Right ventricle myocardium superior (tissue), 1 donor: ENCODE measurements at regions not wholly inside any gene's neighbourhood (a gene's known extent, or its start where the extent isn't known, plus 50 kb on each side); places are given as distances from the start of the nearest gene placed in this dataset.

Source experiments
- ATAC-seq: fragments of 200-7000 bp; cut with Tn5 transposase; one replicate; pipeline ENCODE4 v1.9.1; 2020; ENCODE audit warnings: mild to moderate bottlenecking; ENCODE audit not compliant: poor library complexity
- DNase-seq: peaks from one replicate; pipeline ENCODE4 v3.0.0-alpha.2; 2020
- intact Hi-C: fragments of 100-400 bp; cut with DNase I; formaldehyde crosslinking; loops from one replicate; pipeline ENCODE4 v1.11.2; 2022
- donor health status: DM: no; HTN: yes; CAD: no; lungs with severe emphysema.

DNA sequence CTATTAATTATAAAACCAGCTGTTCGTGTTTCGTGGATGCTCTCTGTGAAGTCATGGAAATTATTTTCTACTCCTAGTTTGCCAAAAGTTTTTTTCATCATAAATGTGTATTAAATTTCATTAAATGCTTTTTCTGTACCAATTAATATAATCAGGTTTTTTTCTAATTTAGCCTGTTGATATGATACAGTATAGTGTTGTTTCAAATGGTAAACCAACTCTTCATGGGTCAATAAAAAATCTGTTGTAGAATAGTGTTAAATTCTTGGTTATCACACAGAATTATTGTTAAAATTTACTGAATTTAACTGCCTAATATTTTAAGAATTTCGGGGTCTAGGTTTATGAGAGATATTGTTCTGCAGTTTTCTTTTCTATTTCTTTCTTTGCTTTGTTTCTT lies 505.9 kb upstream of the MANEA start:
- DNase-seq (no peak), ATAC-seq (no peak)
- intact Hi-C loops, result no loop called here

DNA sequence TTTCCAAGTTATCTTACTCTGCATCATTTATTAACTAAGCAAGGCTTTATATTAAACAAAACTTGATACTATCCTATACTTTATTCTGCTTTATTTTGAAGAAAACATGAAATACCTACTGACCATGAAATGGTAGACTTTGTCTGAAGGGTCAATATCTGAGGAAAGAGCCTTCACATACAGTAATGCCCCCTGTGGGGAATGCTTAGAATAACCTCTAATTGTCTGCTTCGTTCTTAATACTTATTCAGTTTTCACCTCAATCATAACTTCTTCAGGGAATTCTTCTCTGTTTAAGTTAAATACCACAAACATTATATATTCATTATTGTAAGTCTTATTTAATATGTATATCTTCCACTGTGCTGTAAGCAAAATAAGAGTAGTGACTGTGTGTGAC lies 498.9 kb upstream of the MANEA start:
- intact Hi-C loops, result no loop called here
- no peak for DNase-seq
- no peak for ATAC-seq

DNA sequence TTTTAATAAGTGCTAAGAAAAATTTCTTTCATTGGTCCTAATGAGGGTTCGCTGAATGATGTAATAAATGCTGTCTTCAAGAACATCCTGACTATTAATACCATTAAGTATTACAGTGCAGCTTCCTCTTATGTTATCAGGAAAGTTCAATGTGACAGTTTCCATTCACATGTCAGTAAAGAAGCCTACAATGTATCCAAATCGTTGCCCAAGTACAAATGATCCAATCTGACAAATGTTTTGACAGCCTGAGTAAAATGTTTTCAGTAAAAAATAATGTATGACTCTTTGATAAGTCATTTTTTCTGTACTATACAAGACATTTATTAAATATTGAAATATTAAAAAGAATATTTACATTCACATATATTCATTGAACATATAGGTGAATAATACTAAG lies 496.1 kb upstream of the MANEA start:
- DNase-seq (no peak), ATAC-seq (no peak)
- intact Hi-C loops, result no loop called here

GRCh38 chr6:95081949-95082348 lies 495.4 kb upstream of the MANEA start:
- intact Hi-C loops, result no loop called here
- DNase-seq, result no peak
- ATAC-seq, result no peak

- ATAC-seq (no peak), DNase-seq (no peak)
- intact Hi-C loops, result no loop called here
These were observed 493.8 kb upstream of the MANEA start for GRCh38 chr6:95083506-95083905.

- ATAC-seq, result no peak
- intact Hi-C loops, result no loop called here
- DNase-seq, result peak; percentile 37
These were observed 492.5 kb upstream of the MANEA start for GRCh38 chr6:95084867-95085266.

DNA sequence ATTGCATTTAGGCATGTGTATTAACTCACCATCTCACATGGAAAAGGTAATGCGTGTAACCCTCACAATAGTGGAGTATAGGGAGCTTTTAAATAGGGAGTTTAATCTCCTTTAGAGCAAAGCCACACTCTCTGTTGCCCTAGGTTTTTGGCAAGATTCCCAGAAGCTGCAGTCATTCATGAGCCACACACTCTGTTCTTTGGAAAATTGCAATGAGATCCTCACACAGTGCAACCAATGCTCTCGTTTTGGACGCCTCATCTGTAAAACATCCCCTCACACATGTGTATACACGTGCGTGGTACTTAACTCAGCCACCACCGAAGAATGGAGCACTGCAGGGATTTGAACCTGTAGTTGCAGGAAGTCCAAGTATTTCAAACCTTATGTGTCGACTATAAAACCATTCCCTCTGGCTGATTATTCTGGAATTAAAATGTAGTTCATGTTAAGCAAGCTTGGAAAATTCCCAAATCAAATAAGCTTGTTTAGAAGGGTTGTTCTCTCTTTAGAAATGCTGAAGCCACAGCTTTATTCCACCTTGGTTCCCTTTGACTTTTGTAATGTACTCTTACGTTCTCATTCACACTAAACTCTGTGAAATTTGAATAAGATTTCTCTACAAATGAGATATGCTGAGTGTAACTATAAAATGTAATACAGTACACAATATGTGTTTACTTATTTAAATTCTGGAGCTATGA lies 489.8 kb upstream of the MANEA start:
- ATAC-seq, result peak; percentile 76
- intact Hi-C loops, result no loop called here
- no peak for DNase-seq

DNA sequence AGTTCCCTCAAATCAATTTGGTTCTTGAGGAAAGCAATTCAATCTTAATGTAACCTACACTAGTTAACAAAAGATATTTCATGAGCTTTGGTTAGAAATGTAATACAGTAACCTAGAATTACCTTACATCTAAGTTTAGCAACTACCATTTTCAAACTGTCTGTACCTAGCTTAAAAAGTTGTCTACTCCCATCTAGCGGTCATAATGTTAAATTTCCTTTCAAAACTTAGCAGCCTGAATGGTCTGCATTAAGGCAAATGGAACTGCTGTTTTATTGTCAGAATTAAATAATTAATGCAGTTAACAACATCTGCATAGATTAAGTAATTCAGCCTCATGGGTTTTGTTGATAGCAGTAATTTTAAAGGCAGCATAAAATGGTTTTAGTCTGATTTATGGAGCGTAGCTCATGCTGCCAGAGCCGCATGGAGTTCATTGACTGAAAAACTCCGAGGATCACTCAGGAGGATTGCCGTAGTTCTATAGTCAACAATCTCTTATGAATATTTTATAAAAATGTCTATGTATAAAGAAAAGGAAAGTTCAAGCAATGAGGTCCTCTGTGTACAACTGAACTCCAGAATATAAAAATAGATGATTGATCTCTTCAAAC lies 485.4 kb upstream of the MANEA start:
- peak; percentile 70 for ATAC-seq
- intact Hi-C loops, result no loop called here
- no peak for DNase-seq

DNA sequence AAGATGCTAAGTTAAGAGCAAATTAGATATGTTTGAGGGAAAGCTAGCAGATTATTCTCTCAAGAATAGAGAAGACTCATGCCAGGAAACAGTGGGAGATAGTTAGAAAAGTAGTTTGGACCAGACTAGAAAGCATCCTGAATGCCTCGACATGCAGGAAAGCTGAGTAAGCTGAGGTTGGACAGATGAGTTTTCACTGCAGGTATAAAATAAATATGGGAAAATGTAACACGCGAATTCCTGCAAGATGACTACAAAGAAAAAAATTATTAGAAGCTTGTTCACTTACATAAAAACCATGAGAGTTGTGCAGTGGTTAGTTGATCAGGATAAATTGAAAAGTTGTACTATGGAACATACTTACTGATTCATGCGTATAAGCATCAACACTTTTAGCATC lies 484.2 kb upstream of the MANEA start:
- intact Hi-C loops, result no loop called here
- ATAC-seq, result no peak
- no peak for DNase-seq

DNA sequence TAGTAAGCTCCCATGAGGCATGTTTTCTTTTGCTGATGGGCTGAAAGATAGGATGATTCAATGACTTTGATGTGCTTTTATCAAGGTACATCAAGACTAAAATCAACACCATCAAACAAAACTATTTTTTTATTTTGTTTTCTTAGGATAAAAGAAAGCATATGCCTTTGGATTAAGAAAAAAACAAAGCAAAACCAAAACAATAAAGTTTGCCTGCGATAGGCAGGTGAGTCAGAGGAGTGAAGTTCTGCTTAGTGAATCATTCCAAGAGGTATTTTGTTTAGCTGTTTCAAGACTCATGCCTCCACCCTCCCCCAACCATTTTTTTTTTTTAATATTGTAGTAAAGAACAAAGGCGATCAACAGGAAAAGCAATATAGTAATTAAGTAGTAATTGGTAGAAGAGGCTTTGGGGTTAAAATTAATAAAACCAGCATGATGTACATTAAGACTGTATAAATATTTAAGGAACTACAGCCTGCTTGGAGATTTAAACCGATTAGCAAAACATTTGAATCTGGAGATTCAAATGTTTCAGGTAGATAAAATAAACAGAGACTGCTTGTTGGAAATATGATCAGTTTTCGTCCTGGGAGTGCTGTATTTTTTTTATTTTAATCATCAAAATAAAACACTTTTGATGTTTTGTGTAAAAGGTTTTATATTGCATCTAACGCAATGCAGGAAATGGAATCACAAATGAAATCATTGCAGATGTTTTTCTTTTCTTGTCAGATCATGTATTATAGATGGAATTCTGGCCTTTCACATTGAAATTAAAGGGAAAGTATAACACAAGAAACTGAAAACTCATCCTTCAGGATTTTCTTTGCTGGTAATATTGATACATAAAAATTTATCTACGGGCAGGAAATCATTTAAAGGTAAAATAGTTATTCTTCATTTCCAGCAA lies 482.3 kb upstream of the MANEA start:
- DNase-seq, result no peak
- no peak for ATAC-seq
- intact Hi-C loops, result no loop called here

DNA sequence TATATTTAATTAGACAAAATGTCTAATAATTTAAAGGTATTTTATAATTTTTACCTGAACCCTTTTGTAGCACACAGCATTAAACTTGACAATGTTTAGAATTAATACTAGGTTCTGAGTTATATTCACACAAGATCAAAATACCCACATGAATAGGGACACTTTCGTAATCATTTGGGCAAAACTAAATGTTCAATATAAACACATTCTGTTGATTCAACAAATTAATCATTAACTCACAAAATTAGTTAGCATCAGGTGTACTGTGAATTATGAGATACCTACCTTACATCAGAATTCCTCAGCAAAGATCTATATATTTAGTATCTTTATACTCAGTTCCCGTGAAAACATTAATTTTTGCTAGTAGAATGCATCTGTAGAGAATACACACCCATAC lies 481.5 kb upstream of the MANEA start:
- DNase-seq (no peak), ATAC-seq (no peak)
- intact Hi-C loops, result no loop called here

DNA sequence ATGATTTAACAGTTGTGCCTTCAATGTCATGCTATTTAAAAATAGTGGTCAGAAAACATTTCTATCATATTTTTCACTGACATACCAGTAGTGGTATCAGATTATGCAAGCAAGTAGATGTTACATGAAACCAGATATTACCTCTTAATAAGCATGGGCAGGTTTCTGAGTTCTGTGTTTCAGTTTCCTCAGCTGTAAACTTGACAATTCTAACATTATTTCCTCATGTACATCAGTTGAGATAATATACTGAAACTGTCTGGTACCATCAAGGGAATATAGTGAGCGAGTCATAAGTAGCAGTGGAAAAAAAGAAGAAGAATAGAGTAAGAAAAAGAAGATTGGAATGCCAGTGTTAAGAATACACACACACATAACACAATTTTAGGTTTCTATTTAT lies 477.9 kb upstream of the MANEA start:
- DNase-seq (no peak), ATAC-seq (no peak)
- intact Hi-C loops, result no loop called here

DNA sequence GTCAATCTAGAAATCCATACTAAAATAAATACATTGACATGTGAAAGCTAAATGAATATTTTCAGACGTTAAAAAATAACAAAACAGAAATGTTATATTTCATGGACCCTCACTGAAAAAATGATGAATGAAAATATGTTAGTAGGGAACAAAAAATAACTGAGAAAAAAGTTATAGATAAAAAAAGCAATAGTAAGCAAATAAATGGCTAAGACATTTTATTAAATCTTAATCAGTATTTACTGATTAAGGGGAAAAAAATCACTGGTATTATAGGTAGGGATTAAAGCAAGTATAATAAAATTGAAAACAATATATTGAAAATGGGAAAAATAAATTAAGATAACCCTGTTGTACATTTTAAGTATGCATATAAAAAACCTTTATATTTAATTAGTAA lies 468.1 kb upstream of the MANEA start:
- intact Hi-C loops, result no loop called here
- ATAC-seq (no peak), DNase-seq (no peak)

DNA sequence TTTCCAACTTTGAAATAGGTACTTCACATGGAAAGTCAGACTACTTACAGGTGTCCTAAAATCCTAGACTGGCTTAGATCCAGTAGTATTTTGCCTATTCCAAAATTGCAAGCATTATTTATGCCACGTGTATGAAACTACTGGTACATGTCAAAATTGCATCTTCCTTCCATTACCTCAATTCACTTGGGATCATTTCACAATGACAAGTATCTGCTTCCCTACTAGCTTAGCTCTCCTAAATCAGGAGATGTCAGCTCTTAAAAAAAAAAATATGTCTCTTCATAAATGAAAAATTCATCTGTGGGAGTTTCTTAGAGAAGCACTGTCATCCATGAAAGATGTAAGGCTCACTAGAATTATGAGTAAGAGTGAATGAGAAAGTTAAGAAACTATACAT lies 466.6 kb upstream of the MANEA start:
- ATAC-seq, result no peak
- intact Hi-C loops, result no loop called here
- DNase-seq, result no peak

DNA sequence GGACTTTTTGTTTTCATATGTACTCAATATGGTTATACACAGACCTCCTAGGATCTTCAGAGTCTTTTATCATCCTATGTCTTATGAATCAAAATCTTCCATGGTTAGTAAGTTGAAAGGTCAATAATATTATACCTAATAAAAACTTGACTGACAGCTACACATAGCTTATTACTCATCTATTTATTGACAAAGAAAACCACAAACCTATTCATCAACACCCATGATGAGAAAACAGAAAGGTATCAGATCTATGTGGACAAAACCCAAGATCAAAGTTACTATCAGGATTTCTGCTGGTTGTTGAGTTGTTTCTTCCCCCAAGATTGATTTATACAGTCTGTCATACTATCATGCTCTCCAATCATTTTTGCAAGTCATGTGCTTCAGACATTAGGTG lies 460.1 kb upstream of the MANEA start:
- intact Hi-C loops, result no loop called here
- ATAC-seq (no peak), DNase-seq (no peak)

GRCh38 chr6:95119927-95120326 lies 457.4 kb upstream of the MANEA start:
- ATAC-seq, result no peak
- intact Hi-C loops, result no loop called here

GRCh38 chr6:95120984-95121383 lies 456.4 kb upstream of the MANEA start:
- intact Hi-C loops, result no loop called here
- no peak for ATAC-seq
- DNase-seq, result no peak

More at GRCh38 chr6:95119927-95120326, 457.4 kb upstream of the MANEA start:
- DNase-seq, result no peak

DNA sequence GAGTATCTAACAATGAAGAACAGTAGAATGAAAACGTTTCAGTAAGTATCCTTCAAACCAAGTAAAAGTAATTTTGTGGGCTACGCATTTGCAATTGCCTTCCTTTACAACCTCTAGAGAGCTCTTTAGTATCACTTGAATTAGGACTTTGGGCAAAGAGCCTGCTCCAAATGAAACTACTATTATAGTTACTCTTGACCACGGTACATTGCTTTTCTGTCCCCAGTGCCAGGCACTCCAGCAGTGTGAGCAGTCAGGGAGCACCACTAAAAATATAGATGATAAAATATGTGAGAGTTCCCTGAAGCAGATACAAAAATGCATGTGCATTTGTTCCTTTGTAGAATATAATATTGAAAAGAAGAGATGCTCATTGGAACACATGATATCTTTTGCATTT lies 450.1 kb upstream of the MANEA start:
- no peak for ATAC-seq
- DNase-seq, result no peak
- intact Hi-C loops, result no loop called here

GRCh38 chr6:95128439-95128838 lies 448.9 kb upstream of the MANEA start:
- DNase-seq, result no peak
- ATAC-seq, result no peak
- intact Hi-C loops, result no loop called here

DNA sequence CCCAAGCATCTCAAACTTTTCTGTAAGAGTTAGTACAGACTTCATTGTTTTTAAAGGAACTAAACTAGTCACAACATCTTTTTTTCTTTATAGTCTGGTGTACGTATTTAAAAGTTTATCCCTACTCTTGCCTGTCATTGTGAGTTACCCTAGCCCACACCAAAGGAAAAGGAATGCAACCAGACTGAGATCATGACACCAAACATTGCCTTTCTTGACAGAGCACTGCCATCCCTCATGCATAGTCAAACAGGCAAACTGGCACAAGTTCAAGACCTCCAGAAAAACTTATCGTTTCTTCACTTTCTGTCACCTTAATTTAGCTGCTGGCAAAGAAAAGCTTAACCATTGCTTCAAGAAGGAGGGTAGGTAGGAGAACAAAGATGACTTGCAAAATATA lies 448.4 kb upstream of the MANEA start:
- ATAC-seq, result no peak
- no peak for DNase-seq

More for the DNA sequence above, 448.4 kb upstream of the MANEA start:
- intact Hi-C loops, result no loop called here
